ENCODE measurements at regions not wholly inside any gene's neighbourhood (a gene's known extent, or its start where the extent isn't known, plus 50 kb on each side); places are given as distances from the start of the nearest gene placed in this dataset.

DNA sequence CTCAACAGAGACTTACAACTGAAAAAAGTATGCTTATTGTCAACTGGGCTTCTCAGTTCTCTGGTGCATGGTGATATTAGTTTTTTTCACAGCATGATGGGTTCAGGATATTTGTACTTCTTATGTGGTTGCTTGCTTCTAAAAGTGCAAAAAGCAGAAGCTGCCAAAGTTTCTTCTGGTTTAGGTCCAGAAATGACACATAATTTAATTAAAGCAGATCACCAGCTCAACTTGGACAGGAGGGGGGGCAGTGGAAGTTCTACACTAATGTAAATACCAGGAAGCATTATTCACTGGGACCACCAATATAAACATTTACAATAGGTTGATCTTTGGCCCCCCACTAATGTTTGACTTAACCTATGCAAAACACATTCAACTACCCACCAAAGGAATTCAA is 354.8 kb upstream of the BRINP3 start:
- FAIRE-seq (no peak), ATAC-seq (no peak), DNase-seq (ENCODE audit: low spot score) (peak; percentile 10)
- ChIA-PET POLR2A (no interaction called here), CTCF (ENCODE audit: low intra/inter-chr PET ratio, low total read pairs) (no interaction called here)
- no peak overlapping the region for H3K27ac ChIP-seq (ENCODE audit: extremely low read length, insufficient read depth, low read length)
- no peaks in the 10 kb centered on the region for H3K27me3 ChIP-seq (ENCODE audit: control insufficient read depth in 1 of 2, insufficient read depth in 2 of 2, low read length in 2 of 2)
- H2AFZ ChIP-seq (ENCODE audit: low read length) = no peak overlapping the region
- in situ Hi-C loops (cut with HindIII; ENCODE audit: extremely low pct_ligation_motif_present, low pct_unique_long_range_greater_than_20kb) (no loop called here), intact Hi-C loops (cut with micrococcal nuclease; ENCODE audit: unreplicated experiment) (no loop called here)
- no peaks in the 10 kb centered on the region for H3K9me3 ChIP-seq (ENCODE audit: low read length)
- H3K9ac ChIP-seq (ENCODE audit: insufficient read depth, low read depth, low read length) = no peak overlapping the region
- no peaks in the 10 kb centered on the region for H3K79me2 ChIP-seq (ENCODE audit: insufficient read depth, low read length)
- no peaks in the 10 kb centered on the region for H3K36me3 ChIP-seq (replicated peaks in 1 of 2; ENCODE audit: control insufficient read depth in 1 of 2, insufficient read depth in 2 of 2, low read length in 2 of 2)
- TF ChIP-seq, protein P1, sequence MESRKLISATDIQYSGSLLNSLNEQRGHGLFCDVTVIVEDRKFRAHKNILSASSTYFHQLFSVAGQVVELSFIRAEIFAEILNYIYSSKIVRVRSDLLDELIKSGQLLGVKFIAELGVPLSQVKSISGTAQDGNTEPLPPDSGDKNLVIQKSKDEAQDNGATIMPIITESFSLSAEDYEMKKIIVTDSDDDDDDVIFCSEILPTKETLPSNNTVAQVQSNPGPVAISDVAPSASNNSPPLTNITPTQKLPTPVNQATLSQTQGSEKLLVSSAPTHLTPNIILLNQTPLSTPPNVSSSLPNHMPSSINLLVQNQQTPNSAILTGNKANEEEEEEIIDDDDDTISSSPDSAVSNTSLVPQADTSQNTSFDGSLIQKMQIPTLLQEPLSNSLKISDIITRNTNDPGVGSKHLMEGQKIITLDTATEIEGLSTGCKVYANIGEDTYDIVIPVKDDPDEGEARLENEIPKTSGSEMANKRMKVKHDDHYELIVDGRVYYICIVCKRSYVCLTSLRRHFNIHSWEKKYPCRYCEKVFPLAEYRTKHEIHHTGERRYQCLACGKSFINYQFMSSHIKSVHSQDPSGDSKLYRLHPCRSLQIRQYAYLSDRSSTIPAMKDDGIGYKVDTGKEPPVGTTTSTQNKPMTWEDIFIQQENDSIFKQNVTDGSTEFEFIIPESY (CRISPR knock-in tag; IDR thresholded peaks at IDR 0.05) = no peak
- no peak for TF ChIP-seq HHEX (CRISPR knock-in tag; IDR thresholded peaks at IDR 0.05)
- TF ChIP-seq, protein P2, sequence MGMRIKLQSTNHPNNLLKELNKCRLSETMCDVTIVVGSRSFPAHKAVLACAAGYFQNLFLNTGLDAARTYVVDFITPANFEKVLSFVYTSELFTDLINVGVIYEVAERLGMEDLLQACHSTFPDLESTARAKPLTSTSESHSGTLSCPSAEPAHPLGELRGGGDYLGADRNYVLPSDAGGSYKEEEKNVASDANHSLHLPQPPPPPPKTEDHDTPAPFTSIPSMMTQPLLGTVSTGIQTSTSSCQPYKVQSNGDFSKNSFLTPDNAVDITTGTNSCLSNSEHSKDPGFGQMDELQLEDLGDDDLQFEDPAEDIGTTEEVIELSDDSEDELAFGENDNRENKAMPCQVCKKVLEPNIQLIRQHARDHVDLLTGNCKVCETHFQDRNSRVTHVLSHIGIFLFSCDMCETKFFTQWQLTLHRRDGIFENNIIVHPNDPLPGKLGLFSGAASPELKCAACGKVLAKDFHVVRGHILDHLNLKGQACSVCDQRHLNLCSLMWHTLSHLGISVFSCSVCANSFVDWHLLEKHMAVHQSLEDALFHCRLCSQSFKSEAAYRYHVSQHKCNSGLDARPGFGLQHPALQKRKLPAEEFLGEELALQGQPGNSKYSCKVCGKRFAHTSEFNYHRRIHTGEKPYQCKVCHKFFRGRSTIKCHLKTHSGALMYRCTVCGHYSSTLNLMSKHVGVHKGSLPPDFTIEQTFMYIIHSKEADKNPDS (CRISPR knock-in tag; IDR thresholded peaks at IDR 0.05) = no peak
- no peak overlapping the region for H3K4me3 ChIP-seq (replicated peaks in 1 of 3; ENCODE audit: insufficient read depth in 1 of 3, low read depth in 2 of 3, low read length in 3 of 3)
- no TSS peak for BruUV-seq (replicated peaks)
- H4K20me1 ChIP-seq (ENCODE audit: insufficient read depth, low read length) = no peaks in the 10 kb centered on the region
- H3K4me2 ChIP-seq (ENCODE audit: low read depth, low read length) = no peak overlapping the region
- H3K4me1 ChIP-seq (ENCODE audit: insufficient read depth, low read length) = peaks cover 10% of the 10 kb centered on the region; the same call in 1 of the 2 replicates

DNA sequence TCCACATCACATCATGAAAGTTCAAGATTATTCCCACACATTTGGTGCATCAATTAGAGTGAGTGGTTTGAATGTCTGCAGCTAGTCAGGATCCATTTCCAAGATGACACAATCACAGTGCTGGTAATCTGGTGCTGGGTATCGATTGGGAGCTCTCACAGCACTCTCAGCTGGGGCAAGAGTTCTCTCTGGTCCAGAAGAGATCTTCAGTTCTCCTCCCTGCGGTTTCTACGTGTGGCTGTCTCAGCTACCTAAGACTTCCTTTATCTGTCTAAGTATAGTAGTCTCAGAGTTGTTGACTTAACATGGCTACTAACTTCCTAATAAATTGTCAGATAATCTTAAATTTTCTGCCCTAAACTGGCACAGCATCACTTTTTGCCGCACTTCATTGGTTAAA is 358.0 kb upstream of the BRINP3 start:
- POLR2A ChIA-PET = no interaction called here
- WGBS (ENCODE audit: low lambda C conversion rate) = 41% methylated on average over 4 of the region's 4 CpGs
- ATAC-seq = no peak
- Histone ChIP-seq H4K20me1 (ENCODE audit: insufficient read depth, low read length) (no peaks in the 10 kb centered on the region), H3K79me2 (ENCODE audit: insufficient read depth, low read length) (no peaks in the 10 kb centered on the region), H3K36me3 (replicated peaks in 1 of 2; ENCODE audit: control insufficient read depth in 1 of 2, insufficient read depth in 2 of 2, low read length in 2 of 2) (no peaks in the 10 kb centered on the region), H3K27me3 (ENCODE audit: control insufficient read depth in 1 of 2, insufficient read depth in 2 of 2, low read length in 2 of 2) (no peaks in the 10 kb centered on the region), H3K27ac (ENCODE audit: extremely low read length, insufficient read depth, low read length) (no peak overlapping the region), H2AFZ (ENCODE audit: low read length) (no peak overlapping the region), H3K9me3 (ENCODE audit: low read length) (no peaks in the 10 kb centered on the region), H3K4me3 (replicated peaks in 1 of 3; ENCODE audit: insufficient read depth in 1 of 3, low read depth in 2 of 3, low read length in 3 of 3) (no peak overlapping the region), H3K9ac (ENCODE audit: insufficient read depth, low read depth, low read length) (no peak overlapping the region), H3K4me2 (ENCODE audit: low read depth, low read length) (no peak overlapping the region), H3K4me1 (ENCODE audit: insufficient read depth, low read length) (peaks cover 10% of the 10 kb centered on the region; the same call in 1 of the 2 replicates)
- CTCF ChIA-PET (ENCODE audit: low intra/inter-chr PET ratio, low total read pairs) = no interaction called here
- FAIRE-seq = no peak
- intact Hi-C loops (cut with micrococcal nuclease; ENCODE audit: unreplicated experiment) = no loop called here
- DNase-seq (ENCODE audit: low spot score) = no peak
- in situ Hi-C loops (cut with HindIII; ENCODE audit: extremely low pct_ligation_motif_present, low pct_unique_long_range_greater_than_20kb) = no loop called here
- BruUV-seq (replicated peaks) = no TSS peak
- TF ChIP-seq, protein P3, sequence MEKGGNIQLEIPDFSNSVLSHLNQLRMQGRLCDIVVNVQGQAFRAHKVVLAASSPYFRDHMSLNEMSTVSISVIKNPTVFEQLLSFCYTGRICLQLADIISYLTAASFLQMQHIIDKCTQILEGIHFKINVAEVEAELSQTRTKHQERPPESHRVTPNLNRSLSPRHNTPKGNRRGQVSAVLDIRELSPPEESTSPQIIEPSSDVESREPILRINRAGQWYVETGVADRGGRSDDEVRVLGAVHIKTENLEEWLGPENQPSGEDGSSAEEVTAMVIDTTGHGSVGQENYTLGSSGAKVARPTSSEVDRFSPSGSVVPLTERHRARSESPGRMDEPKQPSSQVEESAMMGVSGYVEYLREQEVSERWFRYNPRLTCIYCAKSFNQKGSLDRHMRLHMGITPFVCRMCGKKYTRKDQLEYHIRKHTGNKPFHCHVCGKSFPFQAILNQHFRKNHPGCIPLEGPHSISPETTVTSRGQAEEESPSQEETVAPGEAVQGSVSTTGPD (CRISPR knock-in tag; IDR thresholded peaks at IDR 0.05) = no peak
- TF ChIP-seq ZNF337 (CRISPR knock-in tag; IDR thresholded peaks at IDR 0.05; ENCODE audit: borderline replicate concordance, low read depth) = no peak
- no peak for TF ChIP-seq ELF1 (CRISPR knock-in tag; IDR thresholded peaks at IDR 0.05)
- TF ChIP-seq FOXK2 (IDR thresholded peaks at IDR 0.05) = no peak
- TF ChIP-seq, protein P4, sequence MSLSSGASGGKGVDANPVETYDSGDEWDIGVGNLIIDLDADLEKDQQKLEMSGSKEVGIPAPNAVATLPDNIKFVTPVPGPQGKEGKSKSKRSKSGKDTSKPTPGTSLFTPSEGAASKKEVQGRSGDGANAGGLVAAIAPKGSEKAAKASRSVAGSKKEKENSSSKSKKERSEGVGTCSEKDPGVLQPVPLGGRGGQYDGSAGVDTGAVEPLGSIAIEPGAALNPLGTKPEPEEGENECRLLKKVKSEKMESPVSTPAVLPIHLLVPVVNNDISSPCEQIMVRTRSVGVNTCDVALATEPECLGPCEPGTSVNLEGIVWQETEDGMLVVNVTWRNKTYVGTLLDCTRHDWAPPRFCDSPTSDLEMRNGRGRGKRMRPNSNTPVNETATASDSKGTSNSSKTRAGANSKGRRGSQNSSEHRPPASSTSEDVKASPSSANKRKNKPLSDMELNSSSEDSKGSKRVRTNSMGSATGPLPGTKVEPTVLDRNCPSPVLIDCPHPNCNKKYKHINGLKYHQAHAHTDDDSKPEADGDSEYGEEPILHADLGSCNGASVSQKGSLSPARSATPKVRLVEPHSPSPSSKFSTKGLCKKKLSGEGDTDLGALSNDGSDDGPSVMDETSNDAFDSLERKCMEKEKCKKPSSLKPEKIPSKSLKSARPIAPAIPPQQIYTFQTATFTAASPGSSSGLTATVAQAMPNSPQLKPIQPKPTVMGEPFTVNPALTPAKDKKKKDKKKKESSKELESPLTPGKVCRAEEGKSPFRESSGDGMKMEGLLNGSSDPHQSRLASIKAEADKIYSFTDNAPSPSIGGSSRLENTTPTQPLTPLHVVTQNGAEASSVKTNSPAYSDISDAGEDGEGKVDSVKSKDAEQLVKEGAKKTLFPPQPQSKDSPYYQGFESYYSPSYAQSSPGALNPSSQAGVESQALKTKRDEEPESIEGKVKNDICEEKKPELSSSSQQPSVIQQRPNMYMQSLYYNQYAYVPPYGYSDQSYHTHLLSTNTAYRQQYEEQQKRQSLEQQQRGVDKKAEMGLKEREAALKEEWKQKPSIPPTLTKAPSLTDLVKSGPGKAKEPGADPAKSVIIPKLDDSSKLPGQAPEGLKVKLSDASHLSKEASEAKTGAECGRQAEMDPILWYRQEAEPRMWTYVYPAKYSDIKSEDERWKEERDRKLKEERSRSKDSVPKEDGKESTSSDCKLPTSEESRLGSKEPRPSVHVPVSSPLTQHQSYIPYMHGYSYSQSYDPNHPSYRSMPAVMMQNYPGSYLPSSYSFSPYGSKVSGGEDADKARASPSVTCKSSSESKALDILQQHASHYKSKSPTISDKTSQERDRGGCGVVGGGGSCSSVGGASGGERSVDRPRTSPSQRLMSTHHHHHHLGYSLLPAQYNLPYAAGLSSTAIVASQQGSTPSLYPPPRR (CRISPR knock-in tag; IDR thresholded peaks at IDR 0.05; ENCODE audit: borderline replicate concordance) = no peak
- no peak for TF ChIP-seq GATA4 (IDR thresholded peaks at IDR 0.05; ENCODE audit: borderline replicate concordance, low read depth)

Measured in HepG2 (cell line).